ENCODE measurements at regions not wholly inside any gene's neighbourhood (a gene's known extent, or its start where the extent isn't known, plus 50 kb on each side); places are given as distances from the start of the nearest gene placed in this dataset.

GRCh38 chr10:6640433-6641040, 60.5 kb upstream of the PRKCQ start:
- TF ChIP-seq CTCF (IDR thresholded peaks at IDR 0.05; ENCODE audit: unreplicated experiment), result no peak
- Mint-ChIP-seq H3K4me1 (ENCODE audit: unreplicated experiment) (peaks cover 14% of the 10 kb centered on the region), H3K27ac (ENCODE audit: unreplicated experiment) (no peak overlapping the region), H3K9me3 (ENCODE audit: unreplicated experiment) (no peaks in the 10 kb centered on the region), H3K27me3 (ENCODE audit: unreplicated experiment) (peaks cover 3% of the 10 kb centered on the region), H3K36me3 (ENCODE audit: low read depth, unreplicated experiment) (no peaks in the 10 kb centered on the region), H3K4me3 (ENCODE audit: unreplicated experiment) (no peak overlapping the region)
- no peak for DNase-seq (ENCODE audit: low spot score)

- Mint-ChIP-seq H3K4me1 (ENCODE audit: unreplicated experiment) (peaks cover 9% of the 10 kb centered on the region), H3K4me3 (ENCODE audit: unreplicated experiment) (no peak overlapping the region), H3K27ac (ENCODE audit: unreplicated experiment) (no peak overlapping the region), H3K27me3 (ENCODE audit: unreplicated experiment) (peaks cover 6% of the 10 kb centered on the region), H3K36me3 (ENCODE audit: low read depth, unreplicated experiment) (no peaks in the 10 kb centered on the region), H3K9me3 (ENCODE audit: unreplicated experiment) (no peaks in the 10 kb centered on the region)
- no peak for TF ChIP-seq CTCF (IDR thresholded peaks at IDR 0.05; ENCODE audit: unreplicated experiment)
- no peak for DNase-seq (ENCODE audit: low spot score)
These were observed 57.0 kb upstream of the PRKCQ start for GRCh38 chr10:6637053-6637452.

GRCh38 chr10:6635784-6636183, 55.7 kb upstream of the PRKCQ start:
- peaks cover 9% of the 10 kb centered on the region for H3K4me1 Mint-ChIP-seq (ENCODE audit: unreplicated experiment)
- H3K9me3 Mint-ChIP-seq (ENCODE audit: unreplicated experiment), result no peaks in the 10 kb centered on the region
- no peak overlapping the region for H3K4me3 Mint-ChIP-seq (ENCODE audit: unreplicated experiment)
- H3K27ac Mint-ChIP-seq (ENCODE audit: unreplicated experiment), result no peak overlapping the region
- no peaks in the 10 kb centered on the region for H3K36me3 Mint-ChIP-seq (ENCODE audit: low read depth, unreplicated experiment)
- no peak for DNase-seq (ENCODE audit: low spot score)
- TF ChIP-seq CTCF (IDR thresholded peaks at IDR 0.05; ENCODE audit: unreplicated experiment), result no peak
- peaks cover 10% of the 10 kb centered on the region for H3K27me3 Mint-ChIP-seq (ENCODE audit: unreplicated experiment)
